BLaER1 (cell line): ENCODE measurements at regions not wholly inside any gene's neighbourhood (a gene's known extent, or its start where the extent isn't known, plus 50 kb on each side); places are given as distances from the start of the nearest gene placed in this dataset.
A peak's percentile ranks its signal among the peaks of the same experiment; 100 is the strongest.

Experiments used
- H3K27ac ChIP-seq: shearing (Covaris generic); formaldehyde crosslinking; 2 replicates; pipeline ENCODE4 v1.8.1; 2022
- H3K27me3 ChIP-seq: shearing (Covaris generic); formaldehyde crosslinking; 2 replicates; pipeline ENCODE4 v1.8.1; 2022
- H3K36me3 ChIP-seq: shearing (Covaris generic); formaldehyde crosslinking; 2 replicates; pipeline ENCODE4 v1.8.1; 2022
- H3K4me1 ChIP-seq: shearing (Covaris generic); formaldehyde crosslinking; 2 replicates; pipeline ENCODE4 v1.8.1; 2022
- H3K4me2 ChIP-seq: shearing (Covaris generic); formaldehyde crosslinking; 2 replicates; pipeline ENCODE4 v1.8.1; 2022
- H3K4me3 ChIP-seq: shearing (Covaris generic); formaldehyde crosslinking; 2 replicates; pipeline ENCODE4 v1.8.1; 2022
- H3K9ac ChIP-seq: shearing (Covaris generic); formaldehyde crosslinking; 2 replicates; pipeline ENCODE4 v1.8.1; 2022
- H3K9me3 ChIP-seq: shearing (Covaris generic); formaldehyde crosslinking; 2 replicates; pipeline ENCODE4 v1.8.1; 2022
- H4K20me1 ChIP-seq: shearing (Covaris generic); formaldehyde crosslinking; 2 replicates; pipeline ENCODE4 v1.8.1; 2022
- Cebpa-rat ChIP-seq: shearing (Covaris generic); IDR thresholded peaks from 2 replicates; pipeline ENCODE4 v1.8.1; 2022

DNA sequence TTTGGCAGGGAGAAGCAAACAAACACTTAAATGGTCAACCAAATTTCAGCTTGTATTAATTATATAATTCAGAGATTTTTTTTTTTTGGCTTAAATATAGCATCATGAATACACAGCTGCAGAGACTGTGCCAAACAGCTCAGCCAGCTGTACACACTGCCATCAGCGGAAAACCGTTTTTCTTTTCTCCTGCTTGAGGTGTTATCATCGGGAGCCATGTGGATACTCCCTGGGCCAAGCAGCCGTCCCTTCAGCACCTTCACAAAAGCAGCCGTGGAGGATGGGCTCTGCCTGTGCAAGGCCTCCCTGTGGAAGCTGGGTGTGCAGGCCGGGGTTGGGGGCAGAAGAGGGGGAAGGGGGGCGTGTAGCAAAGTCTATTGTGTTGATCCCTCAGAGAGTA lies 85.0 kb downstream of the NUF2 start:
- Histone ChIP-seq H4K20me1 (no peaks in the 10 kb centered on the region), H3K27me3 (no peaks in the 10 kb centered on the region), H3K4me3 (no peak overlapping the region), H3K4me1 (no peaks in the 10 kb centered on the region), H3K9ac (no peak overlapping the region), H3K9me3 (no peaks in the 10 kb centered on the region), H3K4me2 (no peak overlapping the region), H3K27ac (no peak overlapping the region), H3K36me3 (no peaks in the 10 kb centered on the region)
- TF ChIP-seq Cebpa-rat = no peak

DNA sequence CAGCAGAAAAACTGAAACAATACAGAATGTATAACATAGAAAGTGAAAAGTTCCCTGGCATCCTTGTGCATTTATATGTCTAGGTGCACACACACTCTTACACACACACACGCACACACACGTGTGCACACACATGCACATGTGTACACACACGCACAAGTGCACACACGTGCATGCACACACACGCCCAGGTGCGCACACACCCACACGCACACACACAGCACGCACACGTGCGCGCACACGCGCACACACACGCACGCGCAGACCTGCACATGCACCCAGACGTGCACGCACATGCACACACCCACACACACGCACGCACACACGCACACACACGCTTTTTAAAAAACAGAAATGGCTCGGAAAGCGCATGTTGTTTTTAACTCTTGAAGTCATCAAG lies 86.5 kb downstream of the NUF2 start:
- H3K4me1 ChIP-seq = no peaks in the 10 kb centered on the region
- H3K27ac ChIP-seq = no peak overlapping the region
- TF ChIP-seq Cebpa-rat = no peak
- no peaks in the 10 kb centered on the region for H3K9me3 ChIP-seq
- H4K20me1 ChIP-seq = no peaks in the 10 kb centered on the region
- H3K36me3 ChIP-seq = no peaks in the 10 kb centered on the region
- H3K4me3 ChIP-seq = no peak overlapping the region
- no peak overlapping the region for H3K4me2 ChIP-seq
- H3K9ac ChIP-seq = no peak overlapping the region
- no peaks in the 10 kb centered on the region for H3K27me3 ChIP-seq

DNA sequence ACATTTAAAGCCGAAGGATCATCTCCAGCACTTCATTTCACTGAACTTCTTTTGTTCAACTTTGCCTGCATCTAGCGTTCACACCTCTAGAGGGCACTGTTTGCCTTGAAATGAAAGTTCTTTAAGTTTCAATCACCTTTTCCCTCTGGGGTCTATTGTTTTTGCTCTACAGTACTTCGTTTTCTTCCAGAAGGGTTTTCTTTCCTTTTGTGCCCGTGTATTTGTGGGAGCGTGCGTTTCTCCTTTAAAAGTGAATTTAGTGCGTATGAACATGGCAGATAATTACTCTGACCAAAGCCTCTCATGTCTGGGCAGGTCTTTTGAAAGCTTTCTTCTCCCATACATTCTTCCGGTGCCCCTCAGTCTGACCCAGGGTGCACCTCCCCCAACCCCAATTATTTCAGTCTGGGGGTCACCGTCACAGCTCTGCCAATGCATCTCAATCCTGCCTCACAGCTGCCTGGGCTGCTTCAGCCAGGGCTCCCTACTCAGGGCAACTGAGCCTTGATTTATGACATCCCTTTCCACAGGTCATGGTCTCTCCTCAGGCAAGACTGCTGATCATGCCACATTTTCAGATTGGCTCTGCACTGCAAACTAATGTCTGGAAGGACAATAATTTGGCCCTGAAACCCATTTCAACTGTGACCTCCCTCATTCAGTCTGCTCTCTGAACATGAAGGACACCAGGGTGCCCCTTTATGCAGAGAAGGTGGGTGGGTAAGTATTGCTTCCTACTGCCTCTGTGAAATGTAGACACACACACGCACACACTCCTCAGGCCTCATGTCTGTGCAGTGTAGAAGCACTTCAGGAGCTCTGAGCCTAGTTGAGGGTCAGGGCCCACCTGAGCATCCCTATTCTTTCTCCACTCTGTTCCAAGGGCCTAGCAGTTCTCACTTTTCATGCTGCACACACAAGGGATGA lies 88.6 kb downstream of the NUF2 start:
- Histone ChIP-seq H3K4me3 (no peak overlapping the region), H3K27ac (no peak overlapping the region), H3K27me3 (no peaks in the 10 kb centered on the region), H3K4me1 (no peaks in the 10 kb centered on the region), H3K9ac (no peak overlapping the region), H3K36me3 (no peaks in the 10 kb centered on the region), H3K4me2 (peak overlapping the region; percentile 35), H4K20me1 (no peaks in the 10 kb centered on the region), H3K9me3 (no peaks in the 10 kb centered on the region)
- TF ChIP-seq Cebpa-rat = no peak

DNA sequence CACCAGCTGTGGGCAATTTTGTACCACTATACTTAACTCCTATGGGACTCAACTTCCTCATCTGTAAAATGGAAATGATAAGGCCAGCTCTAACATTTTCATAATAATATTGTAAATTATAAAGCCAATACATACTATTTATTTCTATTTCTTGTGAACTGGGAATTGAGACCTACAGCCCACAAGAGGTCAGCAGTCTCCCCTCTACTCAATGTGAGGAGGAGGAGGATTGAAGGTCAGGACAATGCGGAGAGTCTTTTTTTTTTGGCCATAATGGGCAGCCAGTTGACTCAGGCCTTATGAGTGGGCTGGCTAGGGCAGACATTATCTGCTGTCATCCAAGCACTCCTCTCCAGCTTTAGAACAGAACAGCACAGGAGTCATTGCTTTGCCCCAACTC lies 90.5 kb downstream of the NUF2 start:
- no peaks in the 10 kb centered on the region for H3K27me3 ChIP-seq
- H3K4me2 ChIP-seq = no peak overlapping the region
- no peaks in the 10 kb centered on the region for H3K4me1 ChIP-seq
- TF ChIP-seq Cebpa-rat = no peak
- no peaks in the 10 kb centered on the region for H4K20me1 ChIP-seq
- H3K36me3 ChIP-seq = no peaks in the 10 kb centered on the region
- no peak overlapping the region for H3K27ac ChIP-seq
- no peak overlapping the region for H3K9ac ChIP-seq
- no peak overlapping the region for H3K4me3 ChIP-seq
- no peaks in the 10 kb centered on the region for H3K9me3 ChIP-seq

DNA sequence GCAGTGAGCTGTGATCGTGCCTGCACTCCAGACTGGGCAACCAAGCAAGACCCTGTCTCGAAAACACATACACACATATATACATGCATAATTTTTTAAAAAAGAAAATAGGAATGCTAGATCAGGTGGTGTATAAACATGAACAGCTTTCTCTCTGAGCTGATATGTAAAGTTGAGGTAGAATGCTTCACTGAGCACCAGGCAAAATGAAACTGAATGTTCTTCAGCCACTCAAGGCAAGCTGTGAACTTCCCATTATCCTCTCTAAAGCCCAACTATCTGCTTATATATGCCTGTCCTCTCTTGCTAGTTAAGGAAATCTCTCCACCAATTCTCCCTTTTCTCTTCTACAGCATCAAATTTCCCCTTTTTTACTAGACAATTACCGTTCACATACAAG lies 93.0 kb downstream of the NUF2 start:
- Histone ChIP-seq H3K4me3 (no peak overlapping the region), H3K4me2 (no peak overlapping the region), H3K9me3 (no peaks in the 10 kb centered on the region), H3K27me3 (no peaks in the 10 kb centered on the region), H3K4me1 (no peaks in the 10 kb centered on the region), H3K36me3 (no peaks in the 10 kb centered on the region), H3K27ac (no peak overlapping the region), H4K20me1 (no peaks in the 10 kb centered on the region), H3K9ac (no peak overlapping the region)
- TF ChIP-seq Cebpa-rat = no peak

DNA sequence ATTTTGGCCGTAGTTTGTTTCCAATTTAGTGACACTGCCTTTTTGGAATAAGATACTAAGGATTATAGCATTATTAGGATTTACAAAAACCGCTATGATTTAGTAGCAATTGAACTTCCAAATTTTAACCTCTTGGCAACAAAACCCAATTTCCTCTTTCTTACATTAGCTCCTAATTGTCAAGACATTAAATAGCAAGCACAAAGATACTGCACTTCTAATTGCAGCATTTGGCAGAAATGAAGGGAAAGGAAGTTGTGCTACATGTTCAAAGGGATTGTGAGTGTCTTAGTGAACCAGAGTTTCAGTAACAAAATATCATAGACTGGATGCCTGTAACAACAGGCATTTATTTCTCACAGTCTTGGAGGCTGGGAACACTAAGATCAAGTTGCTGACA lies 99.9 kb downstream of the NUF2 start:
- Histone ChIP-seq H3K27ac (no peak overlapping the region), H3K4me3 (no peak overlapping the region), H3K9ac (no peak overlapping the region), H3K4me2 (no peak overlapping the region), H3K27me3 (no peaks in the 10 kb centered on the region), H4K20me1 (no peaks in the 10 kb centered on the region), H3K36me3 (no peaks in the 10 kb centered on the region), H3K4me1 (no peaks in the 10 kb centered on the region), H3K9me3 (no peaks in the 10 kb centered on the region)
- no peak for TF ChIP-seq Cebpa-rat

DNA sequence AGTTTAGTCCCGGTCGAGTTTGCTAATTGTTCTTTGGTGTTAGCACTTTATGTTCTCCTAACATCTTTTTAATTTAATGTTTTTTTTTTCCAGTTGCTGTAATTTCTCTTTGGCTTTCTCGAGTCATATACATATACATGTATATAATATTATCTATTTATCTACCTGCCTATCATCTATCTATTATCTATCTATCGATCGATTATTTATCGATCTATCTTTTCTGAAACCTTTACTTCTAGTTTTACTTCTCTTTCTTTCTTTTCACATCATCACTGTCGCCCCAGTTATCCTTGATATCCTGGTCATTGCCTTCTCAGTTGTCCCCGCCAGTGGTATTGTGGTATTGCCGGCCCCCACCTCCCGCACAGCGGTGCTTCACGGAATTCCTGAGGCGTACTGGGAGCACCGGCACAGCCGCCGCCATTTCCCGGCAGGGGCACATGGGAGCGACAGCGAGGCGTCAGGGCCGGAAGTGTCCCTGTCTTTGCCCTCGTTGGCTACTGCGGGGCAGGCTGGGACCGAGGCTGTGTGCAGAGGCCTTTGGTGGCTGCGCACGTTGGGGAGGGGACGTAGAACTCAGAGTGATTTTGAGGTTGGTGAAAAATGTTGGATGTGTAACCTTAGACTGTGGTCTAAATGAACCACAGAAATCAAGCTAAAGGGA lies 101.1 kb downstream of the NUF2 start:
- H3K36me3 ChIP-seq = no peaks in the 10 kb centered on the region
- no peaks in the 10 kb centered on the region for H3K27me3 ChIP-seq
- no peak overlapping the region for H3K4me2 ChIP-seq
- no peak overlapping the region for H3K27ac ChIP-seq
- no peak overlapping the region for H3K9ac ChIP-seq
- no peaks in the 10 kb centered on the region for H3K9me3 ChIP-seq
- no peak for TF ChIP-seq Cebpa-rat
- no peaks in the 10 kb centered on the region for H3K4me1 ChIP-seq
- H3K4me3 ChIP-seq = no peak overlapping the region
- H4K20me1 ChIP-seq = no peaks in the 10 kb centered on the region

DNA sequence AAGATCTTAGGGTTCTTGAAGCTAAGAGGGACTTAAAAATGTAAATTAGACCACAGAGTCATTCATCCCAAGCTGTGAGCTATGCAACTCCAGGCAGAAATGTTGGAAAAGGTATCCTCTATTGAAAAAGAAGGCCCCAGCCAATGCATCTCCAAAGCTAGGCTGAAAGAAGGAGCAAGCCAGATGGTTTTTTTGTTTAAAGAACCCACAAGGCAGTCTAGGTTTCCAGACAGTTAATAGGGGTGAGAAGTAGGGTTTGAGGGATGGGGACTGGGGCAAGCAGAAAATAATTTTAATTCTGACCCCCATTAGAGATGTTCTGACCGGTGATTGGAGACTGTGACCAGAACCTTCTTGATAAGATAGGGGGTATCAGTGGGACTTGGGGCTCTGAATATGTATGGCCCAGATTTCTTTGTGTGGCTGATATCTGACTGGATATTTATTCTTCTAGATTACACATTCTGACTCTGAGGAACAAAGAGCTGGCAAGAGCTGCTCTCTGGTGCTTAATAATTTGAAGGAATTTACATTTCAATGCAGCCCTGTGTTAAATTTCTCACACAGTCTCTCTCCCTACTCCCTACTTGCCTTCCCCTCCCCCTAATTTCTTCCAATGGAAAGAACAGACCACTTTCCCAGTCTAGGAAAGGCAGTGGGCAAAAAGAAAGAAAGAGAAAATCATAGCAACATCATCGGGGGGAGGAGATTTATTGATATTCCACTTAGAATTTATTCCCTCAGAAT lies 104.9 kb downstream of the NUF2 start:
- Histone ChIP-seq H3K36me3 (no peaks in the 10 kb centered on the region), H3K4me1 (no peaks in the 10 kb centered on the region), H4K20me1 (no peaks in the 10 kb centered on the region), H3K27ac (no peak overlapping the region), H3K9ac (no peak overlapping the region), H3K27me3 (no peaks in the 10 kb centered on the region), H3K4me3 (no peak overlapping the region), H3K4me2 (no peak overlapping the region), H3K9me3 (no peaks in the 10 kb centered on the region)
- TF ChIP-seq Cebpa-rat = no peak

DNA sequence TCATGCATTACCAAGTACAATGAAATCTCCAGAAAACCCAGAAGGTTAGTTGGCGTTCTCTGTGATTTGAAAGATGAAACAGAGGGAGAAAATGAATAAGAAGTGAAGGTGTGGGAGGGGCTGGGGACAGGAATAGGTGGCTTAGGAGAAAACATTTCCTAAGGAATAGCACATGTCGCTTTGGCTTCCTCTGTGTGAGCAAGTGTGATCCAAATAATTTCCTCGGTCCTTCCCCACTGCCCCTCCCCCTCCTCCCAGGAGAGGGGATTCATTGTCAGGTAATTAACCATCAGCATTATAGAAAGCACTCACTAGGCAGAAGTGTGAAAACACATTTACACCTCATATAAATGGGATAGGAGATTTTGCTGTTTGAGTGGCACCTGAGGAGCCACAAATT lies 105.5 kb downstream of the NUF2 start:
- no peaks in the 10 kb centered on the region for H3K9me3 ChIP-seq
- no peaks in the 10 kb centered on the region for H3K4me1 ChIP-seq
- no peak overlapping the region for H3K4me2 ChIP-seq
- no peak overlapping the region for H3K4me3 ChIP-seq
- H3K27ac ChIP-seq = no peak overlapping the region
- H3K27me3 ChIP-seq = no peaks in the 10 kb centered on the region
- no peak for TF ChIP-seq Cebpa-rat
- no peaks in the 10 kb centered on the region for H4K20me1 ChIP-seq
- H3K9ac ChIP-seq = no peak overlapping the region
- H3K36me3 ChIP-seq = no peaks in the 10 kb centered on the region
